ENCODE measurements at regions not wholly inside any gene's neighbourhood (a gene's known extent, or its start where the extent isn't known, plus 50 kb on each side); places are given as distances from the start of the nearest gene placed in this dataset.

GRCh38 chr3:20563251-20563650 is 377.2 kb upstream of the SGO1 start:
- TF ChIP-seq, protein P1, sequence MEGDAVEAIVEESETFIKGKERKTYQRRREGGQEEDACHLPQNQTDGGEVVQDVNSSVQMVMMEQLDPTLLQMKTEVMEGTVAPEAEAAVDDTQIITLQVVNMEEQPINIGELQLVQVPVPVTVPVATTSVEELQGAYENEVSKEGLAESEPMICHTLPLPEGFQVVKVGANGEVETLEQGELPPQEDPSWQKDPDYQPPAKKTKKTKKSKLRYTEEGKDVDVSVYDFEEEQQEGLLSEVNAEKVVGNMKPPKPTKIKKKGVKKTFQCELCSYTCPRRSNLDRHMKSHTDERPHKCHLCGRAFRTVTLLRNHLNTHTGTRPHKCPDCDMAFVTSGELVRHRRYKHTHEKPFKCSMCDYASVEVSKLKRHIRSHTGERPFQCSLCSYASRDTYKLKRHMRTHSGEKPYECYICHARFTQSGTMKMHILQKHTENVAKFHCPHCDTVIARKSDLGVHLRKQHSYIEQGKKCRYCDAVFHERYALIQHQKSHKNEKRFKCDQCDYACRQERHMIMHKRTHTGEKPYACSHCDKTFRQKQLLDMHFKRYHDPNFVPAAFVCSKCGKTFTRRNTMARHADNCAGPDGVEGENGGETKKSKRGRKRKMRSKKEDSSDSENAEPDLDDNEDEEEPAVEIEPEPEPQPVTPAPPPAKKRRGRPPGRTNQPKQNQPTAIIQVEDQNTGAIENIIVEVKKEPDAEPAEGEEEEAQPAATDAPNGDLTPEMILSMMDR (IDR thresholded peaks at IDR 0.05) = no peak
- no peak for TF ChIP-seq POLR2A (IDR thresholded peaks at IDR 0.05)

Measured in Peyer's patch (tissue), 4 donors.